HG02759 (cell line): ENCODE measurements at regions not wholly inside any gene's neighbourhood (a gene's known extent, or its start where the extent isn't known, plus 50 kb on each side); places are given as distances from the start of the nearest gene placed in this dataset.
A peak's percentile ranks its signal among the peaks of the same experiment; 100 is the strongest.
"Not testable (repeated sequence)": the region's sequence is repeated elsewhere in the genome, so short reads cannot be mapped to it uniquely, and the experiment has no call there.

Experiments
- ATAC-seq: cut with Tn5 transposase; IDR thresholded peaks from one replicate; pipeline ENCODE4 v1.9.1; 2021; ENCODE audit warnings: mild to moderate bottlenecking, moderate library complexity; ENCODE audit not compliant: unreplicated experiment

- peak; percentile 50 for ATAC-seq
These were observed 130.4 kb upstream of the GHITM start for GRCh38 chr10:84008878-84009277.

GRCh38 chr10:84012431-84012830, 126.9 kb upstream of the GHITM start:
- ATAC-seq: no peak

GRCh38 chr10:84012831-84013458, 126.4 kb upstream of the GHITM start:
- peak; percentile 99 for ATAC-seq

GRCh38 chr10:84015877-84016595, 123.3 kb upstream of the GHITM start:
- ATAC-seq: no peak

GRCh38 chr10:84018826-84019225, 120.5 kb upstream of the GHITM start:
- no peak for ATAC-seq

- not testable (repeated sequence) for ATAC-seq
These were observed 119.4 kb upstream of the GHITM start for GRCh38 chr10:84019854-84020458.

GRCh38 chr10:84026821-84027257, 112.5 kb upstream of the GHITM start:
- peak; percentile 53 for ATAC-seq

- ATAC-seq: no peak
These were observed 109.5 kb upstream of the GHITM start for GRCh38 chr10:84029840-84030239.

- ATAC-seq: no peak
These were observed 101.3 kb upstream of the GHITM start for GRCh38 chr10:84038035-84038434.

GRCh38 chr10:84039957-84040356, 99.4 kb upstream of the GHITM start:
- no peak for ATAC-seq

GRCh38 chr10:84047258-84048010, 91.9 kb upstream of the GHITM start:
- no peak for ATAC-seq

GRCh38 chr10:84049645-84050011, 89.7 kb upstream of the GHITM start:
- ATAC-seq: no peak

- ATAC-seq: no peak
These were observed 85.7 kb upstream of the GHITM start for GRCh38 chr10:84053626-84054025.

GRCh38 chr10:84054743-84055142, 84.6 kb upstream of the GHITM start:
- no peak for ATAC-seq

GRCh38 chr10:84059526-84059925, 79.8 kb upstream of the GHITM start:
- ATAC-seq: no peak

GRCh38 chr10:84063440-84063839, 75.9 kb upstream of the GHITM start:
- no peak for ATAC-seq

GRCh38 chr10:84065804-84066601, 73.3 kb upstream of the GHITM start:
- no peak for ATAC-seq

- ATAC-seq: no peak
These were observed 64.8 kb upstream of the GHITM start for GRCh38 chr10:84074521-84074920.

- ATAC-seq: no peak
These were observed 63.9 kb upstream of the GHITM start for GRCh38 chr10:84075226-84076046.

- ATAC-seq: no peak
These were observed 63.3 kb upstream of the GHITM start for GRCh38 chr10:84076047-84076388.
